GM21619 (cell line): ENCODE measurements at regions not wholly inside any gene's neighbourhood (a gene's known extent, or its start where the extent isn't known, plus 50 kb on each side); places are given as distances from the start of the nearest gene placed in this dataset.
A peak's percentile ranks its signal among the peaks of the same experiment; 100 is the strongest.
"Not testable (repeated sequence)": the region's sequence is repeated elsewhere in the genome, so short reads cannot be mapped to it uniquely, and the experiment has no call there.

Experiments used
- ATAC-seq: cut with Tn5 transposase; IDR thresholded peaks from one replicate; pipeline ENCODE4 v1.9.1; 2021; ENCODE audit not compliant: unreplicated experiment

DNA sequence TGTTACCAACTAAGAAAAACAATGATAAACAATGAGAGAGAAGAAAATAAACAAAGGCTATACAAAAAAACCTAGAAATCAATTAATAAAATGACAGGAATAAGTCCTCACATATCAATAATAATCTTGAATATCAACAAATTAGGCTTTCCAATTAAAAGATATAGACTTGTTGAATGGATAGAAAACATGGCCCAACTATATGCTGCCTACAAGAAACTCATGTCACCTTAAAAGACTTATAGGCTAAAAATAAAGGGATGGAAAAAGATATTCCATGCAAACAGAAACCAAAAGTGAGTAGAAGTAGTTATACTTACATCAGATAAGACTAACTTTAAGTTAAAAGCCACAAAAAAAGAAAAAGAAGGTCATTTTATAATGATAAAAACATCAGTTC is 183.9 kb downstream of the MYRFL start:
- ATAC-seq, result no peak

DNA sequence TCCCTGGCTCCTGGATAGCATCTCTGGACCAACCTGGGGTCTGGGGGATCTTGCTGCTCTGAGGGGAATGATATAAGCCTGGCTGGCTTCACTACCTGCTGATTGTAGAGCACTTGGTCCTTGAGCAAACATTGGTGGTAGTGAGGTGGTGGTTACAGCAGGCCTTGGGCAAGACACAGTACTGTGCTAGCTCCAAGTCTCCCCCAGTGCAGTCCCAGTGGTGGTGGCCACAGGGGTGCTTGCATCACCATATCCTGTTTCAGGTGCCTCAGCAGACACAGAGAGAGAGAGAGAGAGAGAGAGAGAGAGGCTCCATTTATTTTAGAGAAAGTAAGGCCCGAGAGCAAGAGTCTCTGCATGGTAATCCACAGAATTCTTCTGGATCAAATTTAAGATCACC is 186.3 kb downstream of the MYRFL start:
- ATAC-seq, result no peak

DNA sequence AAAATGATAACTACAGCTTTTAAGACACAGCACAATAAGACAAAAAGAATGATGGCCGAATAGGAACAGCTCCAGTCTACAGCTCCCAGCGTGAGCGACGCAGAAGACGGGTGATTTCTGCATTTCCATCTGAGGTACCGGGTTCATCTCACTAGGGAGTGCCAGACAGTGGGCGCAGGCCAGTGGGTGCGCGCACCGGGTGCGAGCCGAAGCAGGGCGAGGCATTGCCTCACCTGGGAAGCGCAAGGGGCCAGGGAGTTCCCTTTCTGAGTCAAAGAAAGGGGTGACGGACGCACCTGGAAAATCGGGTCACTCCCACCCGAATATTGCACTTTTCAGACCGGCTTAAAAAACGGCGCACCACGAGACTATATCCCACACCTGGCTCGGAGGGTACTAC is 188.0 kb downstream of the MYRFL start:
- ATAC-seq, result not testable (repeated sequence)

DNA sequence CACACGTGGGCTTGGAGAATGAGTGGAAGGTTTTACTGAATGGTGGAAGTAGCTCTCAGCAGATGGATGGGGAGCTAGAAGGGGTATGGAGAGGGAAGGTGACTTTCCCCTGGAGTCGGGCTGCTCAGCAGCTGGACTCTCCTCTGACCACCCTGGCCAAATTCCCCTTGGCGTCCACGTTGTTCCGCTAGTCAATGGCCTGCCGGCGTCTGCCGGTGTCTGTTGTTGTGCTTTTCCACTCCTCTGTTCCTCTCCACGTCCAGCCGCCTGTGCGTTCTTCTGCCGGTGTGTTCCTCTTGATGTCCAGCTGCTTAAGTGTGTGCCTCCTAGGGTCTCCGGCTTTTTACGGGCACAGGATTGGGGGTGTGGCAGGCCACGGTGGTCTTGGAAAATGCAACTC is 203.5 kb downstream of the MYRFL start:
- ATAC-seq, result no peak

DNA sequence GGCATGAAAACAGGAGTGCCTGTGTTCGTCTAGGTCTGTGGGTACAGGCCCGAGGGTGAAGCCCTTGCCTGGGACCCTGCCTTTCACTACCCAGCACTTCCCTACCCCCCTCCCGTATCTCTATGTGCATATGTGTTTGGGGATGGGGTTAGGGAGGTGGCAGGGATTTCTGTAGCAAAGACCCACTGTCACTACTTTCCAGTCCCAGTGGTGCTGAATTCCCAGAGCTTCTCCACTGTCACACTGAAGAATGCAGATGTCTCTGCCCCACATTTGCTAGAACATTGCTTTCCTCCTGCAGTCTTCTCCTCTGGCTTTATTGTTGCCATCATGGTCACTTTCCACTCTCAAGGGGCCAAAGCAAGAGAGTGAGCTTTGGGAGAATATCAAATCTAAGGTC is 203.9 kb downstream of the MYRFL start:
- ATAC-seq, result no peak

DNA sequence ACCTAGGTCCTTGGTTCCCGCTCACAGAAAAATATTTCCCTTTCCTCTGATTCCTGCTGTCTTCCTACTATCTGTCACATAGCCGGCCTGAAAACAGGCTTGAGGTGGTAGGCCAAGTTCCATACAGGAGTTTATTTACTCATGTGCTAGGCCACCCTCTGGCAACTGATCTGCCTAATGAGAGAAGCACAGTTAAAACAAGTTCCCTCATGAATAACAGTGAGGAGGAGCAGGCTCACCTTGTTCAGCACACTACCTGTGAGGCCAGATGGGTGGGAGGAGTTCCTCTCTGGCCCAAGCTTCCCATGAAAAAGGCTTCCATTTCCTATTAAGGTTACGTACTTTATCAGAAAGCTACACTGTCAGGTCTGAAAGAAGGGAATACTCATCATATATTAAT is 206.0 kb downstream of the MYRFL start:
- no peak for ATAC-seq

DNA sequence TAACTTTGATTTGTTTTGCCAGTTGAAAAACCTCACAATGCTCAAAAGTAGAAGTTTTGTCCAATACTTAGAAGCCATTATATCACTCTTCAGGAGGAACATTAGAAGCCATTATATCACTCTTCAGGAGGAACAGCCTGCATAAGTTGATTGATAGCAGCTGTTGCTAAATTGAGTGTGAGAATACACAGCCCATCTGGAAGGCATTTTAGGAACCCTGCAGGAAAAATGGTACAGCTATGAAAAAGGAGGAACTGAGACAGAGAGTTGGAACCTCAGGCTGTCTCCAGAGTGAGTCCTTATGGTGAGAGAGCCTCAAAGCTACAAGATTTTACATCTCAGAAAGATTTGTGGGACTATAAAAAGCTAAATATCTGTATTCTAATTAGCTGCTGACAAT is 207.0 kb downstream of the MYRFL start:
- ATAC-seq, result no peak

DNA sequence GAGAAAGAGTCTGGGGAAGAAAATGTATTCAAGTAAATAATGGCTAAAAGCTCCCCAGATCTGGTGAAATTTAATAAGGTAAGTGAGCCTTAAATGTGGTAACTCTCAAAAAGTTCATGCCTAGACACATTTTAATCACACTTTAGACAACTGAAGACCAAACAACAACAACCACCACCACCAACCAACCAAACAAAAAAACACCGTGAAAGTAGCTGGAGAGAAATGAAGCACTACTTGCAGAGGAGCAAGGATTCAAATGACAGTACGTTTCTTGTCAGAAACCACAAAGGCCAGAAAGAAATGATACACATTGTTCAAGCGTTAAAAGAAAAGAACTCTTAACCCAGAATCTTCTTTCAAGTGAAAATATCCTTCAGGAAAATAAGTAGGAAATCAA is 208.3 kb downstream of the MYRFL start:
- ATAC-seq, result no peak

DNA sequence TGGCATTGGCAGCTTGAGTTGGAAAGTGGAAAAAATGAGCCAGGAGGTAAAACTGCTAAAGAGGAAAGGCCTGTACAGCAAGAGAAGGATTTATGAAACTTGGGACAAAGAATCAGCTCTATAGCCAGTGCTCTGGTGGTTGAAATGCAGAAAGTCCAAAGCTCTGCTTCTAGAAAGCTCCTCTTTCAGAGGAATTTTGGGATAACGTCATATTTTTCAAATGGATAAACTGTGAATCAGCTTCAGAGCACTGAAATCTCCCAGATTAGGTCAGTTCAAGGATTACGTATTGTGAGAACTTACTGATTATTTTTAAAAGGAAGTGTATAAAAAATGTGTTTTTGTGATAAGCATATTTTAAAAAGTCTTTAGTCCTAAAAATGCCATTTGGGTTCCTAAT is 203.1 kb upstream of the CNOT2 start:
- no peak for ATAC-seq

DNA sequence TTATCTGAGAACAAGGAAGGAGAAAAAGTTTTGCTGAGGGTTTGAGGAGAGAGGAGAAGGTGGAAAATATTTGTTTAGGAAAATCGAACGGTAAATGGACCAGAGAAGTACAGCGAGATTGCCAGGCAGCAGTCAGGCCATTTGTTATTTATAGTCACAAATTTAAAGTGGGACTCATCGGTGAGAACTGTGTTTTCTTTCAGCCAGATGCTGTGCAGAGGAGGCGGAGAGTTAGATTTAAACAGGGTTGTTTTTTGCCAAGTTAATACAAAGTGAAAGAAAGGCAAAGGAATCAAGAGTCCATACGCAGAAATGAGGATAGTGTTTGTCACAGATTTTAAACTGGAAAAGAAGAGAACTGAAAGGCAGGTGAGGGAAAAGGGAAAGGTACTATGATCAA is 200.6 kb upstream of the CNOT2 start:
- ATAC-seq, result no peak

DNA sequence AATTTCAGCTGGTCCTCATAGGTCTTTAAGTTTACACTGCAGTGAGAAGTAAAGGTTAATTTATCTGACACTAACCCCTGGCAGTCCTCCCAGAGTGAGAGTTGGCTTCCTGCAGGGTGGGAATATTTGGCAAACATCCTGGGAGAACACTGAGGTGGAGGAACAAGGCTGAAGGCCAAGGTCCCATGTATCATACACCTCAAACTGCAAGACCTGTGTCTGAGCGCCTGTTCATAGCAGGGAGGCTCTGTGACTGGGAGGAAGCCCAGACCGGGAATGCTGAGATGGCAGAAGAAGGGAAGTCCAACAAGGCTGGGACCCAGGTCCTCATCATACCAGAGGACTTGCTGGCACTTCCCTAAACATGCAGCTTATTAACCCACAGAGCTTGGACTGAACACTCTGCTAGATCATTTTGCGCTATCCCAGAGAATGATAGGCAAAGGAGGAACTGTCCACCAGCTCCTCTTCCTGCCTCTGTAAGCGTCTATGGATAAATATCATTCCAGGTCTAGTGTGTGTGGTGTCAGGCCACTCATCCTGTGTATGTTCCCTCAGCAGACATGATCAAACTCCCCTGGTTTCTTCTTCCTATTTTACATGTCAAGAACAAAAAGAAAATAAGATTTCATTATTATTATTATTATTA is 199.6 kb upstream of the CNOT2 start:
- no peak for ATAC-seq

DNA sequence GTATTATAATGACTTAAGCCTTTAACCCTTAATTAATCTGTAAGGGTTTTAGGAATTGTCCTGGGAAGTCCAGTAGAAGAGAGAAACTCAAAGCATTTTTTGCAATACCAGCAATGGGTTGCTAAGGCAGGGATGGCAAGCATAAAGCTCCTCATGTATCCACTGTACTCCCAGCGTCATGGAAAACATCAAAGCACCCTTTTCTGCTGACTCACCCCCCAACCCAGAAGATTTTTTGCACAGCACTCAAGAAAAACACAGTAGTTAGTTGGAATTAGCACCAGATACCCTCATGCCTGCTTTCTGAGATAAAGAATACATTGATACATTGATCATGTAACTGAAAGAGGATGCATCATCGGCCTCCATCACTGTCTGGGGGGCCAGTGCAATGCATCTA is 199.1 kb upstream of the CNOT2 start:
- no peak for ATAC-seq

DNA sequence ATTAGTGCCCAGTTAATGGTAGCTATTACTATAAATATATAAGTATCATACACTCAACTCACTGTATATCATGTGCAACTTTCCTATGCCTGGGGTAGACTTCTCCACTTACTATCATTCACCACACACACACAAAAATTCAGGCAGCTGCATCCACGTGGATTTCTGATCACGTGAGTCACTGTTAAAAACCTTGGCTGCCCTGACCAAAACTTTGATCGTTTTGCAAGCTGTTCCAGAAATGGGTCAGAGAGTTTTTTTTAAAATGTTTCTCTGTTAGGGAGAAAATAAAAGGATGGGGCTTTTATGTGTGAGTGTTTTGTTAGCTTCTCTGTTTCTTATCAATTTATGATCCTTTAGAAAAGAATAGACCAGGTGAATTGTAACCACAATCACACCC is 198.2 kb upstream of the CNOT2 start:
- ATAC-seq, result no peak

DNA sequence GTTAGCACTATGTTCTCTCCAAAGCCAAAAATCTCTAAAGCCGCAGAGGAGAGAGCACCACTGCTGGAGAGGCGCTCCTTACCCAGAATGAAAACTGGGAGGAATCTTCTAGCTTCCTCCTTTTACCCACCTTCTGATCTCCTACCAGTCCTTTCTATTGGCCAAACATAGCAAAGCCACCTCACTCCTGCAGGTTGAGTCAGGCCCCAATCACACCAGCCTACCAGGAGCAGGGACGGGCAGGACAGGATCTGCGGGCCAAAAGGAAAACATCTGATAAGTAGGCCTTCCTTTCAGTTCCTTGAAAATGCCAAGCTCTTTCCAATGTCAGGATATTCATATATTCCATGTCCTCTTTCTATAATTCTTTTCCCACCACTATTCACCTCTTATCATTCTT is 197.7 kb upstream of the CNOT2 start:
- ATAC-seq, result no peak

DNA sequence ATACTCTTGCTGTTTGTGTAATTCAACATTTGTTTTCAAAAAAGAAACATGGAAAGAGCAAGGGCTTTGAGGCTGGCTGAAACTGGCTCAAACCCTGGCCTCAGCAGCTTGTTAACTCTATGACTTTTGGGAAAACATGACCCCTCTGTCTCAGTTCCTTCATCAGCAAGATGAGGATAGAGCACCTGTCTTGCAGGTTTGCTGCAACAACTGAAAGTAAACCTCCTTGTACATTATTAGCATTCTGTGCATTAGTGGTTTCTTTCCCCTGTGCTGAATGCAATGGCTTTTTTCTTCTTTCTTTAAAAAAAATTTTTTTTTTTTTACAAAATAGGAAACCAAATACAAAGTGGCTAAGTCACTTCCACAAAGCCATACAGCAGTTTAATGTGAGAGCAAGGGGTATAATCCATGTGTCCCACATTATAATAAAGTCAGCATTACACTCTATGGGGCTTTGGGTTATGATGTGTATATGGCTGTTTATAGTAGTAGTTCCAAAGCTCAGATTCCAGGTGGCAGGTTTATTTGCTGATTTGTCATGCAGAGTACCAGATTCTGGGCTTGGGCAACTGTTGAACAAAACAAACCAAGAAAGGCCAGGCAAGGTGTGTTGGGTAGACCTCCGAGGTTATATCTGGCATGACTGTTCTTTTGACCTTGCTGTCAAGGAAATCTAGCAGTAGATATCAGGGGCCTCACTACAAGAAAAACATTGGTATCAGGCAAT is 194.5 kb upstream of the CNOT2 start:
- no peak for ATAC-seq

DNA sequence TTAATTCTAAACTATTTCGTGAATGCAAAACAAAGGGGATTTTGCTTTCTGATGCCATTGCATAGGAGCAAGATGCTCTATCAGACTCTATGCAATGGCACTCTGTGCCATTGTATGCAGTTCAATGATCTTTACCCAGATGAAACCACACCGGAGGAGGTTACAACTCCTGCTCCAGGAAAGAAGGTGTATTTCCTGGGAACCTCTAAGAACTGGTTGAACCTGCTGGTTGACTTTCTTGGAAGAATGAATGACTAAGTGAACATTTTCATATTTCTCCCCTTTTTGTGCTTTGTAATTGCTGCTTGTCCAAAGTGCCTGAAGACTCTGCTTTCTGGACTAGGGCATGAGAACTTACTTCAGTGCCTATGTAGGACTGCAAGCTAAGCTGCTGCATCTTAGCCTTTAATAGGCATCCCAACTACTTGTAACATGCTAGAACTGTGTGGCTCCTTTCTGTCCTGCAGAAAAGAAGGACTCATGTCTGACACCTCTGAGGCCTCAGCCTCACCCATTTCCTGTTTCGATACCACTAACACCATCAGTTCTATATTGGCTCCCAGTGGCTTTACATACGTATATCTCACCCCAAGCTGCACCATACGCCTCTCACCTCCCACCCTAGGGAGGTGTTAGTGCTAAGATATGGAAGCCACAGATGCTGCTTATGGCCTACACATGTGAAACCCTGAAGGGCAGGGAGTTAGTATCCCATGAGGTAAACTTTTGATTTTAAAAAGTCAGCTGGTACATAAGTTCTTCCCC is 193.5 kb upstream of the CNOT2 start:
- ATAC-seq, result peak; percentile 96

DNA sequence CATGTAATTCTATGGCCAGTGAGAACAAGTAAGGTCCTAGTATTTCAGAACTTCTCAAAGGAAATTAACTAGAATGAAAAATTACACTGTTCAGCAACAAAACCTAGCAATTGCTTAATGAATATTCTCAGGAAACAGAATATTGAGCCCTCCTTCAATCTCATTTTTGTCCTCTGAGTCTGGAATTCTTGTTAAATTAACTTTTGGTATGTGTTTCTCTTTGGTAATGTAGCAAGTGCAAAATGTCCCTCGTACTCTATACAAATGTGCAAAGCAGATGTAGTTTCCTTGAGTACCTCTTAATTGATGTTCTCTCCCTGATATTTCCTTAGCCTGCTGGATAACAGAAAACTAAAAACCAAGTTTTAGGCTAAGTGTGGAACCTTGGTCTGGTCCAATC is 190.8 kb upstream of the CNOT2 start:
- no peak for ATAC-seq

DNA sequence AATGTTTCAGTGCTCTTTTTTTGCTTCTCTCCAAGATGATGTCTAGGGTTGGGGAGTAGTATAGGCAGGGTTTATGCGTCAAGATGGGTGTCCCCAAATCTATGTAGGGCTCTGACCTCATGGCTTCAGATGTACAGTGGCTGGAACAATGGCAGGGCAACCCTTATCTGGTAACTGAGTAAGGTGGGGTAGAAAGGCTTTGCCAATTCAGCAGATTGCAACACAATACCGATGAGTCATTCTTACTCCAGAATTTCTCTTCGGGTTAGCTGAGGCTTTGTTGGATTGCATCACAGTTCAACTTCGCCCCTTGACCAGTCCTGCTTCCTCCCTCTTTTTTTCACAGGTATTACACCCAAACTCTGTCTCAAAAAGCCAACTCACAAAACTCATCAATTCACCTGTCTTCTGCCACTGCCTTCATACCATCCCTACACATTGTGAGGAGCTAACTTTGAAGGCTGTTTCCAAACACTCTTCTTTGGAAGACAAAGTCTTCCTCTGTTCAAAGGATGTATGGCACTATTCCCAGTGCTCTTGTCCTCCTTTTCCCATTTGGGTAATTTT is 190.2 kb upstream of the CNOT2 start:
- no peak for ATAC-seq

DNA sequence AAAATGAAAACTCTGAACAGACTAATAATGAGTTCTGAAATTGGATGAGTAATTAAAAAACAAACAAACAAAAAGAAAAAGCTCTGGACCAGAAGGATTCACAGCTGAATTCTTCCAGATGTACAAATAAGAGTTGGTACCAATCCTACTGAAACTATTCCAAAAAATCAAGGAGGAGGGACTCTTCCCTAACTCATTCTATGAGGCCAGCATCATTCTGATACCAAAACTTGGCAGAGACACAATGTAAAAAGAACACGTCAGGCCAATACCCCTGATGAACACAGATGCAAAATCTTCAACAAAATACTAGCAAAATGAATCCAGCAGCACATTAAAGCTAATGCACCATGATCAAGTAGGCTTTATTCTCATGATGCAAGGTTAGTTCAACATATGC is 183.9 kb upstream of the CNOT2 start:
- ATAC-seq, result no peak

DNA sequence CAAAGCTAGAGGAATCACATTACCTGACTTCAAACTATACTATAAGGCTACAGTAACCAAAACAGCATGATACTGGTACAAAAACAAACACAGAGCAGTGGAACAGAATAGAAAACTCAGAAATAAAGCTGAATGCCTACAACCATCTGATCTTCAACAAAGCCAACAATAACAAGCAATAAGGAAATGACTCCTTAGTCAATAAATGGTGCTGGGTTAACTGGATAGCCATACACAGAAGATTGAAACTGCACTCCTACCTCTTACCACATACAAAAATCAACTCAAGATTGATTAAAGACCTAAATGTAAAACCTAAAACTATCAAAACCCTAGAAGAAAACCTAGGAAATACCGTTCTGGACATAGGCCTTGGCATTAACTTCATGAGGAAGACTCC is 182.6 kb upstream of the CNOT2 start:
- ATAC-seq, result no peak

DNA sequence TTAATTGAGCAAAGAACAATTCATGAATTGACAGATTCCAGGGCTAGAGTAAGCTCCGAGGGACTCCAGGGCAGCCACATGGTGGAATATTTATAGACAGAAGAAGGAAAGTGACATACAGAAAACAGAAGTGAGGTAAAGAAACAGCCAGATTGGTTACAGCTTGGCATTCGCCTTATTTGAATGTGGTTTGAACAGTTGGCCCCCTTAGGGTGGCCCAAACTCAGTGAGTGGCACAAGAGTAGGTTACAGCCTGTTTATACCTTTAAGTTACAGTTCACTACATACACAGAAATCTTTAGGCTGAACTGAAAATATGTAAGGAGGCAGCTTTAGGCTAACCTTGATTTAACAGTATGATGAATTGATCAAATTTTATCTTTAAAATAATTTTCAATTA is 174.5 kb upstream of the CNOT2 start:
- ATAC-seq, result no peak
